ENCODE measurements at regions not wholly inside any gene's neighbourhood (a gene's known extent, or its start where the extent isn't known, plus 50 kb on each side); places are given as distances from the start of the nearest gene placed in this dataset.

DNA sequence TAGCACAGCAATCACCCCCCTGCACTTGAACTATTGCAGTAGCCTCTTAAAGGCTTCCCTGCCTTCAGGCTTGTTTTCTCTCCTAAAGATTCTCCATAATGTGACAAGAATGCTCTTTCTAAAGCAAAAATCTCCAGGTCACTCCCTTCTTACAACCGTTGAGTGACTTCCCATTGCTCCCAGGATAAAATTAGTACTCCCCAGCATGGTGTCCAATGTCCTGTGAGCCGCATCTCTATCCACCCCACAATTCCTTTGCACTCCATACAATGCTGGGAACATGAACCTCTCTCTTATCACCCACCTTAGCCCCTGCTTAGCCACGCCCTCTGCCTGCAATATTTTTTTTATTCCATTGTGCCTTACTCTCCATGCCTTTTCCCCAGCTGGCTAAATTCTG is 85.7 kb upstream of the SHISA3 start:
- TF ChIP-seq, protein P1, sequence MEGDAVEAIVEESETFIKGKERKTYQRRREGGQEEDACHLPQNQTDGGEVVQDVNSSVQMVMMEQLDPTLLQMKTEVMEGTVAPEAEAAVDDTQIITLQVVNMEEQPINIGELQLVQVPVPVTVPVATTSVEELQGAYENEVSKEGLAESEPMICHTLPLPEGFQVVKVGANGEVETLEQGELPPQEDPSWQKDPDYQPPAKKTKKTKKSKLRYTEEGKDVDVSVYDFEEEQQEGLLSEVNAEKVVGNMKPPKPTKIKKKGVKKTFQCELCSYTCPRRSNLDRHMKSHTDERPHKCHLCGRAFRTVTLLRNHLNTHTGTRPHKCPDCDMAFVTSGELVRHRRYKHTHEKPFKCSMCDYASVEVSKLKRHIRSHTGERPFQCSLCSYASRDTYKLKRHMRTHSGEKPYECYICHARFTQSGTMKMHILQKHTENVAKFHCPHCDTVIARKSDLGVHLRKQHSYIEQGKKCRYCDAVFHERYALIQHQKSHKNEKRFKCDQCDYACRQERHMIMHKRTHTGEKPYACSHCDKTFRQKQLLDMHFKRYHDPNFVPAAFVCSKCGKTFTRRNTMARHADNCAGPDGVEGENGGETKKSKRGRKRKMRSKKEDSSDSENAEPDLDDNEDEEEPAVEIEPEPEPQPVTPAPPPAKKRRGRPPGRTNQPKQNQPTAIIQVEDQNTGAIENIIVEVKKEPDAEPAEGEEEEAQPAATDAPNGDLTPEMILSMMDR (conservative IDR thresholded peaks at IDR 0.05; ENCODE audit: low read depth in 2 of 2) = no peak
- TF ChIP-seq POLR2AphosphoS5 (IDR thresholded peaks at IDR 0.05; ENCODE audit: low read depth) (no peak), EZH2phosphoT487 (IDR thresholded peaks at IDR 0.05; ENCODE audit: unreplicated experiment) (no peak), EZH2 (IDR thresholded peaks at IDR 0.05; ENCODE audit: low read depth, unreplicated experiment) (no peak), CREB1 (CRISPR knock-in tag; IDR thresholded peaks at IDR 0.05; ENCODE audit: low read depth) (no peak), JUNB (IDR thresholded peaks at IDR 0.05; ENCODE audit: unreplicated experiment) (no peak), ZNF114 (CRISPR knock-in tag; IDR thresholded peaks at IDR 0.05) (no peak), NANOG (IDR thresholded peaks at IDR 0.05; ENCODE audit: borderline replicate concordance) (no peak), STAT1 (IDR thresholded peaks at IDR 0.05; ENCODE audit: unreplicated experiment) (no peak), ZNF331 (CRISPR knock-in tag; IDR thresholded peaks at IDR 0.05; ENCODE audit: low read depth) (no peak)
- TF ChIP-seq, protein P2, sequence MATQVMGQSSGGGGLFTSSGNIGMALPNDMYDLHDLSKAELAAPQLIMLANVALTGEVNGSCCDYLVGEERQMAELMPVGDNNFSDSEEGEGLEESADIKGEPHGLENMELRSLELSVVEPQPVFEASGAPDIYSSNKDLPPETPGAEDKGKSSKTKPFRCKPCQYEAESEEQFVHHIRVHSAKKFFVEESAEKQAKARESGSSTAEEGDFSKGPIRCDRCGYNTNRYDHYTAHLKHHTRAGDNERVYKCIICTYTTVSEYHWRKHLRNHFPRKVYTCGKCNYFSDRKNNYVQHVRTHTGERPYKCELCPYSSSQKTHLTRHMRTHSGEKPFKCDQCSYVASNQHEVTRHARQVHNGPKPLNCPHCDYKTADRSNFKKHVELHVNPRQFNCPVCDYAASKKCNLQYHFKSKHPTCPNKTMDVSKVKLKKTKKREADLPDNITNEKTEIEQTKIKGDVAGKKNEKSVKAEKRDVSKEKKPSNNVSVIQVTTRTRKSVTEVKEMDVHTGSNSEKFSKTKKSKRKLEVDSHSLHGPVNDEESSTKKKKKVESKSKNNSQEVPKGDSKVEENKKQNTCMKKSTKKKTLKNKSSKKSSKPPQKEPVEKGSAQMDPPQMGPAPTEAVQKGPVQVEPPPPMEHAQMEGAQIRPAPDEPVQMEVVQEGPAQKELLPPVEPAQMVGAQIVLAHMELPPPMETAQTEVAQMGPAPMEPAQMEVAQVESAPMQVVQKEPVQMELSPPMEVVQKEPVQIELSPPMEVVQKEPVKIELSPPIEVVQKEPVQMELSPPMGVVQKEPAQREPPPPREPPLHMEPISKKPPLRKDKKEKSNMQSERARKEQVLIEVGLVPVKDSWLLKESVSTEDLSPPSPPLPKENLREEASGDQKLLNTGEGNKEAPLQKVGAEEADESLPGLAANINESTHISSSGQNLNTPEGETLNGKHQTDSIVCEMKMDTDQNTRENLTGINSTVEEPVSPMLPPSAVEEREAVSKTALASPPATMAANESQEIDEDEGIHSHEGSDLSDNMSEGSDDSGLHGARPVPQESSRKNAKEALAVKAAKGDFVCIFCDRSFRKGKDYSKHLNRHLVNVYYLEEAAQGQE (IDR thresholded peaks at IDR 0.05; ENCODE audit: unreplicated experiment) = no peak
- TF ChIP-seq, protein P3, sequence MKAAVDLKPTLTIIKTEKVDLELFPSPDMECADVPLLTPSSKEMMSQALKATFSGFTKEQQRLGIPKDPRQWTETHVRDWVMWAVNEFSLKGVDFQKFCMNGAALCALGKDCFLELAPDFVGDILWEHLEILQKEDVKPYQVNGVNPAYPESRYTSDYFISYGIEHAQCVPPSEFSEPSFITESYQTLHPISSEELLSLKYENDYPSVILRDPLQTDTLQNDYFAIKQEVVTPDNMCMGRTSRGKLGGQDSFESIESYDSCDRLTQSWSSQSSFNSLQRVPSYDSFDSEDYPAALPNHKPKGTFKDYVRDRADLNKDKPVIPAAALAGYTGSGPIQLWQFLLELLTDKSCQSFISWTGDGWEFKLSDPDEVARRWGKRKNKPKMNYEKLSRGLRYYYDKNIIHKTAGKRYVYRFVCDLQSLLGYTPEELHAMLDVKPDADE (IDR thresholded peaks at IDR 0.05) = no peak
- TF ChIP-seq, protein P4, sequence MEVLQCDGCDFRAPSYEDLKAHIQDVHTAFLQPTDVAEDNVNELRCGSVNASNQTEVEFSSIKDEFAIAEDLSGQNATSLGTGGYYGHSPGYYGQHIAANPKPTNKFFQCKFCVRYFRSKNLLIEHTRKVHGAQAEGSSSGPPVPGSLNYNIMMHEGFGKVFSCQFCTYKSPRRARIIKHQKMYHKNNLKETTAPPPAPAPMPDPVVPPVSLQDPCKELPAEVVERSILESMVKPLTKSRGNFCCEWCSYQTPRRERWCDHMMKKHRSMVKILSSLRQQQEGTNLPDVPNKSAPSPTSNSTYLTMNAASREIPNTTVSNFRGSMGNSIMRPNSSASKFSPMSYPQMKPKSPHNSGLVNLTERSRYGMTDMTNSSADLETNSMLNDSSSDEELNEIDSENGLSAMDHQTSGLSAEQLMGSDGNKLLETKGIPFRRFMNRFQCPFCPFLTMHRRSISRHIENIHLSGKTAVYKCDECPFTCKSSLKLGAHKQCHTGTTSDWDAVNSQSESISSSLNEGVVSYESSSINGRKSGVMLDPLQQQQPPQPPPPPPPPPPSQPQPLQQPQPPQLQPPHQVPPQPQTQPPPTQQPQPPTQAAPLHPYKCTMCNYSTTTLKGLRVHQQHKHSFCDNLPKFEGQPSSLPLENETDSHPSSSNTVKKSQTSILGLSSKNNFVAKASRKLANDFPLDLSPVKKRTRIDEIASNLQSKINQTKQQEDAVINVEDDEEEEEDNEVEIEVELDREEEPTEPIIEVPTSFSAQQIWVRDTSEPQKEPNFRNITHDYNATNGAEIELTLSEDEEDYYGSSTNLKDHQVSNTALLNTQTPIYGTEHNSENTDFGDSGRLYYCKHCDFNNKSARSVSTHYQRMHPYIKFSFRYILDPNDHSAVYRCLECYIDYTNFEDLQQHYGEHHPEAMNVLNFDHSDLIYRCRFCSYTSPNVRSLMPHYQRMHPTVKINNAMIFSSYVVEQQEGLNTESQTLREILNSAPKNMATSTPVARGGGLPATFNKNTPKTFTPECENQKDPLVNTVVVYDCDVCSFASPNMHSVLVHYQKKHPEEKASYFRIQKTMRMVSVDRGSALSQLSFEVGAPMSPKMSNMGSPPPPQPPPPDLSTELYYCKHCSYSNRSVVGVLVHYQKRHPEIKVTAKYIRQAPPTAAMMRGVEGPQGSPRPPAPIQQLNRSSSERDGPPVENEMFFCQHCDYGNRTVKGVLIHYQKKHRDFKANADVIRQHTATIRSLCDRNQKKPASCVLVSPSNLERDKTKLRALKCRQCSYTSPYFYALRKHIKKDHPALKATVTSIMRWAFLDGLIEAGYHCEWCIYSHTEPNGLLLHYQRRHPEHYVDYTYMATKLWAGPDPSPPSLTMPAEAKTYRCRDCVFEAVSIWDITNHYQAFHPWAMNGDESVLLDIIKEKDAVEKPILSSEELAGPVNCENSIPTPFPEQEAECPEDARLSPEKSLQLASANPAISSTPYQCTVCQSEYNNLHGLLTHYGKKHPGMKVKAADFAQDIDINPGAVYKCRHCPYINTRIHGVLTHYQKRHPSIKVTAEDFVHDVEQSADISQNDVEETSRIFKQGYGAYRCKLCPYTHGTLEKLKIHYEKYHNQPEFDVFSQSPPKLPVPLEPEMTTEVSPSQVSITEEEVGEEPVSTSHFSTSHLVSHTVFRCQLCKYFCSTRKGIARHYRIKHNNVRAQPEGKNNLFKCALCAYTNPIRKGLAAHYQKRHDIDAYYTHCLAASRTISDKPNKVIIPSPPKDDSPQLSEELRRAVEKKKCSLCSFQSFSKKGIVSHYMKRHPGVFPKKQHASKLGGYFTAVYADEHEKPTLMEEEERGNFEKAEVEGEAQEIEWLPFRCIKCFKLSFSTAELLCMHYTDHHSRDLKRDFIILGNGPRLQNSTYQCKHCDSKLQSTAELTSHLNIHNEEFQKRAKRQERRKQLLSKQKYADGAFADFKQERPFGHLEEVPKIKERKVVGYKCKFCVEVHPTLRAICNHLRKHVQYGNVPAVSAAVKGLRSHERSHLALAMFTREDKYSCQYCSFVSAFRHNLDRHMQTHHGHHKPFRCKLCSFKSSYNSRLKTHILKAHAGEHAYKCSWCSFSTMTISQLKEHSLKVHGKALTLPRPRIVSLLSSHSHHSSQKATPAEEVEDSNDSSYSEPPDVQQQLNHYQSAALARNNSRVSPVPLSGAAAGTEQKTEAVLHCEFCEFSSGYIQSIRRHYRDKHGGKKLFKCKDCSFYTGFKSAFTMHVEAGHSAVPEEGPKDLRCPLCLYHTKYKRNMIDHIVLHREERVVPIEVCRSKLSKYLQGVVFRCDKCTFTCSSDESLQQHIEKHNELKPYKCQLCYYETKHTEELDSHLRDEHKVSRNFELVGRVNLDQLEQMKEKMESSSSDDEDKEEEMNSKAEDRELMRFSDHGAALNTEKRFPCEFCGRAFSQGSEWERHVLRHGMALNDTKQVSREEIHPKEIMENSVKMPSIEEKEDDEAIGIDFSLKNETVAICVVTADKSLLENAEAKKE (CRISPR knock-in tag; IDR thresholded peaks at IDR 0.05) = no peak

All from GM23338 (cell line).